Keratinocyte (primary cell): ENCODE measurements at regions not wholly inside any gene's neighbourhood (a gene's known extent, or its start where the extent isn't known, plus 50 kb on each side); places are given as distances from the start of the nearest gene placed in this dataset.

Experiments used
- DNase-seq: peaks from one replicate; pipeline ENCODE4 v3.0.0-alpha.2; 2011; ENCODE audit warnings: low read depth, missing footprints, low spot score
- FAIRE-seq: peaks from 2 replicates; lab custom pipeline; 2011; peaks lifted over from hg19 to GRCh38; lab: Jason Lieb, UNC
- H2AFZ ChIP-seq: 2 replicates; pipeline ENCODE4 v1.6.0; 2012; ENCODE audit warnings: low read length, control low read depth, inconsistent platforms; ENCODE audit not compliant: control insufficient read depth
- H3K27ac ChIP-seq: 2 replicates; pipeline ENCODE4 v1.5.1; 2011; ENCODE audit warnings: low read length; ENCODE audit not compliant: control insufficient read depth, insufficient read depth
- H3K27me3 ChIP-seq: 3 replicates; pipeline ENCODE4 v1.6.0; 2011; ENCODE audit warnings: low read length; ENCODE audit not compliant: control insufficient read depth, insufficient read depth; ENCODE audit errors: extremely low read depth
- H3K36me3 ChIP-seq, 2 experiments: 2 replicates in 1 of 2; 3 replicates in 1 of 2; pipeline ENCODE4 v1.5.1; 2011; ENCODE audit warnings: low read length in 2 of 2, mild to moderate bottlenecking in 1 of 2; ENCODE audit not compliant: control insufficient read depth in 2 of 2, insufficient read depth in 2 of 2; ENCODE audit errors: extremely low read depth in 1 of 2
- H3K4me1 ChIP-seq: 3 replicates; pipeline ENCODE4 v1.5.1; 2011; ENCODE audit warnings: low read length; ENCODE audit not compliant: control insufficient read depth, insufficient read depth; ENCODE audit errors: extremely low read depth
- H3K4me2 ChIP-seq: 3 replicates; pipeline ENCODE4 v1.6.0; 2011; ENCODE audit warnings: low read depth, low read length; ENCODE audit not compliant: control insufficient read depth, insufficient read depth; ENCODE audit errors: extremely low read depth
- H3K4me3 ChIP-seq, 3 experiments: fragments of 200-600 bp in 1 of 3; sonication (generic) in 1 of 3; 2 replicates in 2 of 3; 3 replicates in 1 of 3; pipeline ENCODE4 v1.5.1; 2011 to 2016; ENCODE audit warnings: low read length in 3 of 3, mild to moderate bottlenecking in 3 of 3, control low read depth in 2 of 3, inconsistent platforms in 1 of 3, low read depth in 1 of 3, mixed read lengths in 1 of 3, mixed run types in 1 of 3, moderate library complexity in 1 of 3; ENCODE audit not compliant: control insufficient read depth in 2 of 3, insufficient read depth in 2 of 3; ENCODE audit errors: extremely low read depth in 1 of 3
- H3K79me2 ChIP-seq: 2 replicates; pipeline ENCODE4 v1.6.0; 2012; ENCODE audit warnings: low read length; ENCODE audit not compliant: control insufficient read depth, insufficient read depth
- H3K9ac ChIP-seq: 3 replicates; pipeline ENCODE4 v1.6.0; 2011; ENCODE audit warnings: low read length; ENCODE audit not compliant: control insufficient read depth, insufficient read depth; ENCODE audit errors: extremely low read depth
- H3K9me1 ChIP-seq: 3 replicates; pipeline ENCODE4 v1.6.0; 2011; ENCODE audit warnings: low read length; ENCODE audit not compliant: control insufficient read depth, insufficient read depth; ENCODE audit errors: extremely low read depth
- H3K9me3 ChIP-seq: 2 replicates; pipeline ENCODE4 v1.5.1; 2012; ENCODE audit warnings: low read depth, low read length; ENCODE audit not compliant: control insufficient read depth
- H4K20me1 ChIP-seq: 3 replicates; pipeline ENCODE4 v1.6.0; 2011; ENCODE audit warnings: low read length; ENCODE audit not compliant: control insufficient read depth, insufficient read depth; ENCODE audit errors: extremely low read depth
- EZH2 ChIP-seq: IDR thresholded peaks from one replicate; pipeline ENCODE4 v1.6.1; 2012; ENCODE audit warnings: inconsistent platforms, mild to moderate bottlenecking, low read length, moderate library complexity
- dilution Hi-C: fragments of 300-500 bp; cut with MboI; formaldehyde crosslinking; loops from one replicate; pipeline ENCODE4 v1.7.0; 2020; ENCODE audit warnings: low sequenced_read_pairs; ENCODE audit not compliant: extremely low pct_ligation_motif_present
- TF ChIP-seq, protein P1 (sequence below), 3 experiments: IDR thresholded peaks in 1 of 3; conservative IDR thresholded peaks in 1 of 3; optimal IDR thresholded peaks in 1 of 3; 2 replicates in 2 of 3; 3 replicates in 1 of 3; pipeline versions ENCODE3 to v1.5.1; 2011; ENCODE audit warnings: low read length in 3 of 3, mild to moderate bottlenecking in 3 of 3, moderate library complexity in 2 of 3, control low read depth in 1 of 3, inconsistent platforms in 1 of 3; ENCODE audit not compliant: insufficient read depth in 2 of 3; ENCODE audit errors: extremely low read depth in 1 of 3

- DNase-seq (no peak), FAIRE-seq (no peak)
- no peak overlapping the region for H3K27ac ChIP-seq
- no peaks in the 10 kb centered on the region for H3K27me3 ChIP-seq
- no peaks in the 10 kb centered on the region for H3K4me1 ChIP-seq
- no peaks in the 10 kb centered on the region for H3K36me3 ChIP-seq
- dilution Hi-C loops, result no loop called here
- H3K79me2 ChIP-seq, result no peaks in the 10 kb centered on the region
- no peaks in the 10 kb centered on the region for H3K9me3 ChIP-seq
- H3K9me1 ChIP-seq, result no peaks in the 10 kb centered on the region
- H2AFZ ChIP-seq, result no peak overlapping the region
- H3K4me2 ChIP-seq, result no peak overlapping the region
- no peak for TF ChIP-seq EZH2
- TF ChIP-seq, protein P1, sequence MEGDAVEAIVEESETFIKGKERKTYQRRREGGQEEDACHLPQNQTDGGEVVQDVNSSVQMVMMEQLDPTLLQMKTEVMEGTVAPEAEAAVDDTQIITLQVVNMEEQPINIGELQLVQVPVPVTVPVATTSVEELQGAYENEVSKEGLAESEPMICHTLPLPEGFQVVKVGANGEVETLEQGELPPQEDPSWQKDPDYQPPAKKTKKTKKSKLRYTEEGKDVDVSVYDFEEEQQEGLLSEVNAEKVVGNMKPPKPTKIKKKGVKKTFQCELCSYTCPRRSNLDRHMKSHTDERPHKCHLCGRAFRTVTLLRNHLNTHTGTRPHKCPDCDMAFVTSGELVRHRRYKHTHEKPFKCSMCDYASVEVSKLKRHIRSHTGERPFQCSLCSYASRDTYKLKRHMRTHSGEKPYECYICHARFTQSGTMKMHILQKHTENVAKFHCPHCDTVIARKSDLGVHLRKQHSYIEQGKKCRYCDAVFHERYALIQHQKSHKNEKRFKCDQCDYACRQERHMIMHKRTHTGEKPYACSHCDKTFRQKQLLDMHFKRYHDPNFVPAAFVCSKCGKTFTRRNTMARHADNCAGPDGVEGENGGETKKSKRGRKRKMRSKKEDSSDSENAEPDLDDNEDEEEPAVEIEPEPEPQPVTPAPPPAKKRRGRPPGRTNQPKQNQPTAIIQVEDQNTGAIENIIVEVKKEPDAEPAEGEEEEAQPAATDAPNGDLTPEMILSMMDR (optimal IDR thresholded peaks at IDR 0.05 in 1 of 3, IDR thresholded peaks at IDR 0.05 in 1 of 3, conservative IDR thresholded peaks at IDR 0.05 in 1 of 3; ENCODE audit: extremely low read depth in 1 of 3, insufficient read depth in 2 of 3, low read length in 3 of 3), result no peak
- H3K9ac ChIP-seq, result no peak overlapping the region
- no peak overlapping the region for H3K4me3 ChIP-seq
- H4K20me1 ChIP-seq, result no peaks in the 10 kb centered on the region
These were observed 168.3 kb upstream of the GPC6 start for GRCh38 chr13:93058301-93058700.

- DNase-seq (no peak), FAIRE-seq (no peak)
- Histone ChIP-seq H3K9ac (no peak overlapping the region), H2AFZ (no peak overlapping the region), H3K9me3 (no peaks in the 10 kb centered on the region), H4K20me1 (no peaks in the 10 kb centered on the region), H3K4me1 (no peaks in the 10 kb centered on the region), H3K4me3 (no peak overlapping the region), H3K79me2 (no peaks in the 10 kb centered on the region), H3K27ac (no peak overlapping the region), H3K36me3 (no peaks in the 10 kb centered on the region), H3K27me3 (no peaks in the 10 kb centered on the region), H3K9me1 (no peaks in the 10 kb centered on the region), H3K4me2 (no peak overlapping the region)
- TF ChIP-seq, protein P1 (optimal IDR thresholded peaks at IDR 0.05 in 1 of 3, IDR thresholded peaks at IDR 0.05 in 1 of 3, conservative IDR thresholded peaks at IDR 0.05 in 1 of 3; ENCODE audit: extremely low read depth in 1 of 3, insufficient read depth in 2 of 3, low read length in 3 of 3), result no peak
- TF ChIP-seq EZH2, result no peak
- dilution Hi-C loops, result no loop called here
These were observed 166.5 kb upstream of the GPC6 start for GRCh38 chr13:93060144-93060543.
